CD4-positive, alpha-beta T cell treated with Interleukin-15 for 1 hour (primary cell): ENCODE measurements at regions not wholly inside any gene's neighbourhood (a gene's known extent, or its start where the extent isn't known, plus 50 kb on each side); places are given as distances from the start of the nearest gene placed in this dataset.
"Not testable (repeated sequence)": the region's sequence is repeated elsewhere in the genome, so short reads cannot be mapped to it uniquely, and the experiment has no call there.

Experiments used
- DNase-seq: peaks from one replicate; pipeline ENCODE4 v3.0.0-alpha.2; 2020

DNA sequence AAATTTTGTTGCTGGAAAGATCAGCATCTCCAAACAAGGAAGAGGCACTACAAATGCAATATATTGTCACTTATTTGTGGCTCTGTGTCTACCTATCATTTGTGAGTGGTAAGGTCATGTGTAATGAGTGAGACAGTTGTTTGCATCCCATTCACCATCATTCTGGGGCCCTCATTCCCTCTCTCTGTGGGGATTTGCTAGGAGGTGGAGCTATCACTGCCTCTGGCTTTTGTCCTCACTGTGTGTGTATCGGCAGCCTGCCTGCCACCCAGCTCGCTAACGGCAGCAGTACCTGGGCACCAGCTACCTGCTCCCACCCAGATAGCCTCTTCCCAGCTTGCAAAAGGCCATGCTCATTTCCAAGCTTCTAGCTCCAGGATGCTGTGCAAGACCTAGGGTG, 379.2 kb upstream of the ZFHX3 start:
- DNase-seq: no peak

DNA sequence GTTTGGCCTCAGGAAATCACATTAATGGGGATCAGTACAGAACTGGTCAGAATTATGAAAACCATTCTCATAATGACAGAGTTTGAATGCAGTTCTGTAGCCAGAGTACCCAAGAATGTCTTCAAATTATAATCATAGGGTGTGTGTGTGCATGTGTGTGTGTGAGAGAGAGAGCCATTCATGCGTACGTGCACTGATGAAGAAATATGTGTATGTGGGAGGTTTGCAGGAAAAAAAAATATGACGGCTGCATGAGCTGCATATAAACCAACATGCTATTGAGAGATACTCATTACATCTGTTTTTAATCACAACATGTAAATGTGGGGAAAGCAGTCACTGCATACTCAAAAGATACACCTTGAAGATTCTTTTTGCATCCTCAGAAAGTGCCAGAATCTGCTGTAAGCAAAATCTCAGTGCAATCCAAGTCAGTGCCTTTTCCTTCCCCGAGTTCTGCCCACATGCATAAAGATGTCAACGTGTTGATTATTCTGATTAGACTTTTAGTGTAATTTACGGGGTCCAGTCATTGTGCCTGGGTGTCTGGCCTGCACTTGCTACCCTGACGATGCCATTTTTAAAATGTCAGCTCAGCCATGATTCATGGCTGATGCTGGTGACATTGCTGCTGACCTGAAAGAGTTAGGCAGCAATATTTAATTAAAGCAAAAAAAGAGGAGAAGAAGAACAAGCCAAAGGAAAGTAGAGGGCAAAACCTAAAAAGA, 378.7 kb upstream of the ZFHX3 start:
- DNase-seq: no peak

DNA sequence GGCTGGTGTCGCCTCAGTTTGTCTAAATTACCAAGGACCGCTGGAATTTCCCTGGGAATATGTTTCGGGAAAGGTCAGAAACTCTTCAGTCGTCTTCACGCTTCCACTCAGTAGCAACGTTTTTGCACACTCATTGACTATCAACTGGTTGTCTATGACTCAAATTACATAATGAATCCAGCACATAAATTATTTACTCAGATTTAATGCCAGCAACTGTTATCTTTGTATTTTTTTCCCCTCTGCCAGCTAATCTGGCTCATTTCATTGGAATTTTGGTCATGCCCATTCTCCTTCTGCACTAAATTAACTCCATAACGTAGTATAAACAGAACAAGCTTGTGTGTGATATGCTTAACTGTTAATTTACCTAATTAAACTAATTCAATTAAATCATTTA, 372.7 kb upstream of the ZFHX3 start:
- no peak for DNase-seq

DNA sequence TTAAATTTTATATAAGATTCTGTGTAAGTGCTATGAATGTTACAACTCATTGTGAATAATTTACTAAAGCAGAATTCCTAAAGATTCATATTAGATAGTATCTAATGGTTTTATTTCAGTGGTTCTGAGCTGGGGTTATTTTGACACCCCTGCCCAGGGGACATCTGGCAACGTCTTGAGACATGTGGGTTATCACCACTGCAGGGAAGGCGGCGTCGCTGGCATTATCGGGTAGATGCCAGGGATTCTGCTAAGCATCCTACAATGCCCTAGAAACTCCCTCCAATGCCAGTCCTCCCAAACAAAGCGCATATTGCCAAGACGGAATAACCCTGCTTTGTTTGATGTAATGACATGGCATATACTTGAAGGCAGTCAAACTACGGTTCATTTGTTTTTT, 372.3 kb upstream of the ZFHX3 start:
- DNase-seq: no peak

DNA sequence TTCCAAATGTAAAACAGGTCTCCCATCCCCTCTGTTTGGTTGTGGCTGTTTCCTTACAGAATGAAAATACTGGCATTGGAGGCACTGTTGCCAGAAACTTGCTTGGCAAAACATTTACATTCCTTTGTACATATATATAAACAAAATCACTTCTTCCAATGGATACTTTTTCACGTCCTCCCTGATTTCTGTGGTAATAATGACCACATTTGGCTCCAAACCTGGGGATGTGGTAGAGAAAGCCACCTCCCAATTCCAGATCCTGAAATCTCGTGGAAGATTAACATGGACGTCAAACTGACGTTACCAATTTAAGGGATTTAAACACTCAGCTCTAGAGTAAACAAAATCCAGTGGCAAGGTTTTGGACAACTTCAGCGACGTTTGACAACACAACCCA, 370.8 kb upstream of the ZFHX3 start:
- no peak for DNase-seq

DNA sequence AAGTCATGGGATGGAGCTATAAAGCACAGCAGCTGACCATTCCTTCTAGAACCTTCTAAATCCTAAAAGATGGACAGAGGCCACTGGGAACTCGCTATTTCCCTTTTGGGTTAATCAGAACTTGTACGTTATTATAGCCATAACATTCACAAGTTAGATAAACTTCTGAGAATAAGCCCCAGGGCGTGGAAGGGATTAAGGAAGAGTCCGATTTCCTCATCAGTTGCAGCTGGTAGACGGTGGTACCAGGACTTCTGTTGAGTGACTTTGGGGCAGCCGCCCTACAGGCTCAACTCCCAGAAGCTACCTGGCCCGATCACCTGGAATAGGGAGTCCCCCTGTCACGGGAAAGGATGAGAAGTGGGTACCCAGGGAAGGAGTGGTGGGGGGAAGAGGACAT, 370.1 kb upstream of the ZFHX3 start:
- no peak for DNase-seq

DNA sequence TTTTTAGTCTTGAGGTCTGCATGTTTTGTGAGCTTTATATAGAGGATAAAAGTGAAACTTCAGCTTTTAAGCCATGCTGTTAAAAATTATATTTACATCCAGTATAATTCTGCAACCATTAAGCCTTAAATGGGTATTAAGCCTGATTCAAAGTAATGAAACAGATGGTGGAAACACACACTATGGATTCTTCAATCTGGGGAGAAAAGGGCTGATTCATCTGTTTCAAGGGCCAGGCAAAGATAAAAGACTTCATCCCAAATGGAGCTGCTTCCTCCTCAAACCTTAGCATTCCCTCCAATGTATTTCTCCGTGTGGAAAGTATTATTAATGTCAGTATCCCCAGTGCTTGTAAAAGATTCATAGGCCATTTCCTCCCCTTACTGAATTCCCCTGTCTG, 367.4 kb upstream of the ZFHX3 start:
- DNase-seq: no peak

DNA sequence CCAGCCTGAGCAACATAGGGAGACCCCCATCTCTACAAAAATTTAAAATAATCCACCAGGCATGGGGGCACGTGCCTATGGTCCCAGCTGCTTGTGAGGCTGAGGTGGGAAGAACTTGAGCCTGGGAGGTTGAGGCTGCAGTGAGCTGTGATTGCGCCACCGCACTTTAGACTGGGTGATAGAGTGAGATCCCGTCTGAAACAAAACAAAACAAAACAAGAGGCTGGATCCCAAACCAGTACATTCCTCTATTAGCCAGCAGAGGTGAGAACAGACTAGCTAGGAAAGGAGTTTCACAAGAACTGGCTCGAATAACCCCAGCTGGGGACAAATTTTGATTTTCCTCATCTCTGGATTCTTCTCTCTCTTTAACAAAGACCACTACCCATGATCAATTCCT, 366.7 kb upstream of the ZFHX3 start:
- DNase-seq: no peak

DNA sequence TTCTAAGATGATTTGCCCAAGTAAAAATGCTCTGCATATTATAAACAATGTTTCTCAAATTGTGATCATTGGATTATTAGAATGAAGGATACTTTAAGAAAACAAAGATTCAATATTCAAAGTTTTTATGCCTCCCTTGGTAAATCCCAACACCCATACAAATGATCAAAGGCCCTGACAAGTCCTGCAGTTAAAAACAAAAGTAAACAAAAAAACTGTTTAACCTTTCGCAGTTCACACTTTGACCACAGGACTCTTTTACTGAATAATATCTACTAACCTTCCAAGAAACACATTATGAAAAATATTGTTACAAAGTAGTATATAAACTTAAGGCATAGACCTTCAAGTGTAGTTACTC, 365.9 kb upstream of the ZFHX3 start:
- no peak for DNase-seq

DNA sequence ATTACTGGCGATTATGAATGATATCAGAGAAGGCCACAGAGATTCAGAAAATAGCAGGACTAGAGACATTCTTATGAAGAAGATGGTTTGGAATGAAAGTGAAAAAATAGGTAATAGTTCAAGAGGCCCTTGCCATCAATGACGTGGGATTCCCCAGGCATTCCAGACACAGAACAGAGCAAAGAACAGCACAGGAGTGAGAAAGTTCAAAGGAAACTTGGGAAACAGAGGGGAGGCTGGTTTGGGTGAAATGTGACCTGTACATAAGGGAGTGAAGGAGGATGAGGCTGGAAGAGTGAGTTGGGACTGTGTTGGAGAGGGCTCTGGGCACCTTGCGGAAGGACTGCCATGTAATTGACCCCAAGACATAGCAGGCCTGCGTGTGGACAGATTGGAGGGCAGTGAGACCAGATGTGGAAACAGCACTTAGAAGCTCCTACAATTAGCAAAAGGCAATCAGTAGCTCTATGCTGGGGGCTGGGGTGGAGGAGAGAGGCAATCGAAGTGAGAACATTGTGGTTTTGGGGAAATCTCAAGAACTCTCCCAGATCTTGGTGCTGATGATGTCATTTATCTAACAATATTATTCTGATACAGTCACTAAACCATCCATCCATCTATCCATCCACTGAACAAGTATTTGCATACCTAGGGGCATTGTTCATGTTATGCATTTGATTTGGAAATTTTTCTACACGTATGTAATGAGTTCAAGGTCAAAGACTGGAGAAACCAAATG, 365.3 kb upstream of the ZFHX3 start:
- no peak for DNase-seq

DNA sequence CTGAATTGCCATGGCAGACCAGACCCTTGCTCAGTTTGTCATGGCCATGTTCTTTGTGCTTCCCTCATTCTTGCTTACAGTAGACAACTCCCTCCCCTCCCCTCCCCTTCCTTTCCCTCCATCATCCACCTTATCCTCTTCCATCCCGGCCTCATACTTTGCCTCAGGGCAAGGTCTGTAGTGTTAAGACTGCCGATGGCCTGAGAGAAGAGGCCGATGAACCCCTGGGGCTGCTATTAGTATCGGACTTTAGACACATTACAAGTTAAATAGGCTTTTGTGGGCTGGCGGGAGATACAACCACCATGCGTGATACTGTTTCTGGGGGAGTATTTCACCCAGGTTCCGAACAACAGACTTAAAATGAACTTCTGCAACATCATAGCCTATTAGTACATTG, 364.5 kb upstream of the ZFHX3 start:
- DNase-seq: no peak

DNA sequence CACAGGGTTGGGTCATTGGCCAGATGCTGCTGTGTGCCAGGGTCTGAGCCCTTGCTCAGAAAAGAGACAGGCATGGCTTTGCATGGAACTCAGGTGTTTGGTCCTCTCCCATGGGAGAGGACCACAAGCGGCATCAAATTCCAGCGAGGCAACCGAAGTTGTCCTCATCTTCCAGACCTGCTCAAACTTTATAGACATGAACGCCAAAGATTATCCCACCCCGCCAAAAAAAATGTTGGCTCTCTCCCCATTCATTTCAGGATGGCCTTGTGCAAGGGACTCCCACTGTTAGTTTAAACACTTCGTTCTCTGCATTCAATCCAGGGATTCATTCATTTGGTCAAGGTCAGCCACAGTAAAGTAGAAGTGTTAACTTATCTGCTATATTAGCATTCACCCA, 360.8 kb upstream of the ZFHX3 start:
- no peak for DNase-seq

DNA sequence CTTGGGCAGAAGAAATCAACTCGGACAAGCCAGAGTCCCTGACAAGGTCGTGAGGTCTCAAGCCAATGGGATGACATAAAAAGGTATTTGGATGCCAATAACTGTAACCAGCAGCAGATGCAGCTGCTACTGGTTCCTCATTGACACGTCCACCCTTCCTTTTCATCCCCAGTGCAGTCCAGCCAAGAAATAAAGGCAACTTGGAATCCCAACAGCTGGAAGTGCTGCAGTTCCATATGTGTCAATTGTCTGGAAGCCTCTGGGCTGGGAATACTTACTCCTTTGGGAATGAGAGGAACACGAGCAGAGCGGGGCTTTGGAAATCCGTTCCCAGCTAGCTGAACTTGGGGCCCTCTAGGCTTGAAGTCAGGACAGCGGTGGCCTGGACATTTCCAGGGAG, 360.4 kb upstream of the ZFHX3 start:
- no peak for DNase-seq

DNA sequence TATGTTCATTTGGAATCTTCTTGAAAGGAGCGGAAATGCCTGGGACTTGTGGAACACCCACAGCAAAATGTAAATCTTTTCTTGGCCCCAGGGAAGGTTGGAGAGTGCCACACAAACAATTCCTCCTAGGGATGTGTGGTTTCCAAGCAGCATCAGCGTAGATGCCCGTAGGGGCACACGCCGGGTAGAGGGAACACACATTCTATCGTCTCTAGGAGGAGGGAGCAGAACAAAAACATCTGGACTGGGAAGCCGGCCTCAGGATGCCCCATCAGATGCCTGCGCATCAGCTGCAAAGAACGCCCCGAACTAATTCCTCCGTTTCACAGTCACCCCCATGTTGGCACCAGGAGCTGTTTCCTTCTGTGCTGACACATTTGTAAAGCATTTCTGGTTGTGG, 357.9 kb upstream of the ZFHX3 start:
- no peak for DNase-seq

DNA sequence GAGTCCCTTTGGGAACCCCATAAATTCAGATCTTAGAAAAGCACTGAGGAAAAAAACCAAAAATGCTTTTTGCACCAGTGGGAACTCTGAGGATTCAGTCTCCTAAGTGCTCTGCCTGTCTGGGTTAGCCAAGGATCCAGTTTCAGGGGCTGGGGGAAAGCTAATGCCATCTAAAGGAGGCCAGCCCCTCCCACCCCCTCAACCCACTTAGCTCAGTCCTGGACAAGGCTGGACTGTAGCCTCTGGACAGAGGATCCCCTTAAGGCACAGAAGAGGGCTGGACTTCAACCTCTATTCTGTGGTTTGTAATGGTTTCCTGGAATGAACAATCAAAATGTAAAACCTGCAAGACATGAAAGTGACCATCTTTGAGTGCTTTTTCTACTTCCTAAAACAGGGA, 356.1 kb upstream of the ZFHX3 start:
- DNase-seq: no peak

DNA sequence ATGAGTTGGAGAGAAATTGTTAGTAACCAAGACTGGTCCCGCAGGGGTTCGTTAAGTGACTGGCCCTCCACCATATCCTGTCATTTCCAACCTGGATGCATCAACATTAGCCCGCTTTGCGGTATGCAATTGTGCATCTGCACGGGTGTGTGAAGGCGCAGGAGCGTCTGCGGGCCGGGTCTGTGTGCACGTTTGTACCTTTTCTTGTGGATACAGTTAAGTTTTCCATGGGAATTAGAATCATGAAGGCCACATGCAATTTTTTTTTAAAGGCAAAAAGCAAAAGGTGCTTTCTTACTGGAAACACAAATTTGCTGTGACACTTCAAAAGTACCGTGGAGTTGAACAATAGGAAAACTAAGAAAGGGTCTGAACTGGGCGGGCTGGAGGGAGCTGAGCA, 355.4 kb upstream of the ZFHX3 start:
- no peak for DNase-seq

DNA sequence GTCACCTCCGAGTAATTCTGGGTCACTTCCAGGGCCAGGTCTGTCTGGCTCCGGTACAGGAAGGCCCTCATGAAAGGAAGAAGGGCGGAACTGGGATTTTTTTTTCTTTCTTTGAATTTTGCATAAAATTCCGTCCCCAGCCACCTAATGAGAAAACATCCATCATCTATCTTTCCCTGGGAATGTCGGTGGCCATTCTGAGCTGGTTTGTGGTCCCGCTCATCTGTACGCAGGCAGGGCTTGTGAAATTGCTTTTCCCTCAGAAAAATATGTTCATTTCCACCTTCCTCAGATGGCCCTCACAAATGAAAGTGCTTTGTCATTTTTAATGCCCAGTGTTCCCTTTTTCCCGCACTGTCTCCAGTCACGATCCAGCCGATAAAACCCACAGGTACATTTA, 353.0 kb upstream of the ZFHX3 start:
- no peak for DNase-seq

DNA sequence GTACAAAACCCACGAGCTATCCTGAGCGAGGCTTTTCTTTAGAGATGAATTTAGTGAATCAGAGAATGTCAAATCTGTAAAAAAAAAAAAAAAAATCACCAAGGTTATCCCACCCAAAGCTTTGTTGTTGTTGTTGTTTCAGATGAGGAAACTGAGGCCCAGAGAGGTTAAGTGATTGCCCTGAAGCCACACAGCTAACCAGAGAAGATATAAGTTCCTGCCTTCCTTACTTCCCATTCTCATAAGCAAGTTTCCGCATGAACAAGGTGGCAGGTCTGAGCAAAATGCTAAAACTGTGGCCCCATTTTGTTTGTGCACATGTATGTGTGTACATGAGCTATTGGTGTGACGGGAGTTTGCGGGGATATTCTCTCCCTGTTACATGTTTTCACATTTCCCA, 352.1 kb upstream of the ZFHX3 start:
- DNase-seq: no peak

DNA sequence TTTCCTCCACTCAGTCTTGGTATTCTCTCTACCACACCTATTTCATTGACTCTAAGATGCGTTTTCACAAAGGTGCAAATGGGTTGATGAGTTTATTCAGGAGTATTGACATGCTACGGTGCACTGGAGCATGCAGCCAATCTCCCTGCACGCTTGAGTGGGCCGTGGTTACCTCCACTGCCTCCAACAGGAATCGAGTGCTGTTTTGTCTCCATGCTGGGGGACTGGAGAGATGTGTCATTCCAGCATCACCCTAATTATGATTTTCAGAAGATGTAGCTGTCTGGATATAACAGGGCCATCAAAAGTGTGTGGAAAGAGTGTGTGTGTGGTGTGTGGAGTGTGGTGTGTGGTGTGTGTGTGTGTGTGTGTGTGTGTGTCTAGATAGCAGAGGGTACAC, 351.6 kb upstream of the ZFHX3 start:
- no peak for DNase-seq

DNA sequence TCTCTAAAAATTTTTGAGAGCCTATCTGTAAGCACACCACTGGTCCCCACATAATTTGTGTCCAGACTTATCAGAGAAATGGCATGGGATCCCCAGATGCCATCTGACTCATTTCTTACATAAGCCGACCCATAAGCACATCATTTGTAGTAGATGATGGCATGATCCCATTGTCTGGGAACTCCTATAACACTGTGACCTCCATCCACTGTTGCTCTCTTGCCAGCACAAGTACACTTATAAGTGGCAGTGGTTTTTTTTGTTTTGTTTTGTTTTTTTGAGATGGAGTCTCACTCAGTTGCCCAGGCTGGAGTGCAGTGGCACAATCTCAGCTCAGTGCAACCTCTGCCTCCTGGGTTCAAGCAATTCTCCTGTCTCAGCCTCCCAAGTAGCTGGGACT, 350.7 kb upstream of the ZFHX3 start:
- DNase-seq: not testable (repeated sequence)

DNA sequence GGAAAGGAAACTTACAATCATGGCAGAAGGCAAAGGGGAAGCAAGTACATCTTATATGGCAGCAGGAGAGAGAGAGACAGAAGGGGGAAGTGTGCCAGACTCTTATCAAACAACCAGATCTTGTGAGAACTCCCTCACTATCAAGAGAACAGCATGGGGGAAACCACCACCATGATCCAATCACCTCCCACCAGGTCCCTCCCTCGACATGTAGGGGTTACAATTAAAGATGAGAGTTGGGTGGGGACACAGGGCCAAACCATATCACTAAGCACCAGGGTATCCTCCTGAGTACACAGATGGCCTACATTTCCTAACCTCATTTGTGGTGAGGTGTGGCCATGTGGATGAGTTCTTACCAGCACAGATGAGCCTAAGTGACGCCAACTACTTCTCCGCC, 348.6 kb upstream of the ZFHX3 start:
- no peak for DNase-seq

DNA sequence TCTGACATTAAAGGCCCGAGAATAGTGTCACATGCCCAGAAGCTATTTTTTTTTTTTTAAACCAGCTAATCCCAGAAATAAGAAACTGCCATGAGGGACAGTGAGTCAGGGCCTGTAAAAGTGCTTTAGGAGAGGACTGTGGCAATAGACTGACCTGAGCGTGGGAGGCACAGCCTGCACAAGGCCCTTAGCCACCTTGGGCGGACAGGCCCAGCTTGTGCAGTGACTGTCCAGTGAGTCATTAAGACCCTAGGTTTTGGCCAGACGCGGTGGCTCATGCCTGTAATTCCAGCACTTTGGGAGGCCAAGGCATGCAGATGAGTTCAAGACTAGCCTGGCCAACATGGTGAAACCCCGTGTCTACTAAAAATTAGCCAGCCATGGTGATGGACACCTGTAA, 343.0 kb upstream of the ZFHX3 start:
- no peak for DNase-seq

DNA sequence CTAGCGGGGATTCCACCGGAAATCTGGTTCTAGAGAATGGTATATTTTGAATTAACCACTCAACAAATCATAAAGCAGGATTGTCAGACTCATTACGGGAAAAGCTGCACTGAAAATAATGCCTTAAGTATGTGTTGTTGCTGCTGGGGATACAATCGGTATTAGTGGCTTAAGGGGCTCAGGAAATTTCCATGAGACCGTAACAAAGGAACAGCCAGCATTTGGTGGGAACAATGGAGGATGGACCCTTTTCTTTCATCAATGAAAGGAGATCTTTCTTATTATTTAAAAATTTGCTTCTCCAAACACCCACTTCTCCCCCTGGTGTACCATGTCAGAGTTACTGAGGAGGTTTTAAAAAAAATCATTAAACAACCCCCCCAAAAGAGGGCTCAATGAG, 342.6 kb upstream of the ZFHX3 start:
- DNase-seq: no peak

DNA sequence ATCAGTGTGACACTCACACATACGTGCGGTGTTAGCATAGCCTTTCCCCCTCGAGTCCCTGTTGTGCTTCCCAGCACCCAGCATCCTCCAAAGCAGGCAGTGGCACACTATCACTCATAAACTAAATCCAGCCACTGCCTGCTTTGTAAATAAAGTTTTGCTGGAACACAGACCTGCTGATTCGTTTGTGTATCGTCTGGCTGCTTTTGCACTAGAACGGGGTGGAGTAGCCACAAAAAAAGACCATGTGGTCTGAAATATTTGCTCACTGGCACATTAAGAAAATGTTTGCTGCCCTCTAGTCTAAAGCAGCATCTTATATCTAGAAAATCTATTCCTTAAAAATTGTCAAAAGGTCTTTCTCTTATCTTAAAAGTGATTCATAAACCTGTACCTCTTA, 341.2 kb upstream of the ZFHX3 start:
- no peak for DNase-seq

DNA sequence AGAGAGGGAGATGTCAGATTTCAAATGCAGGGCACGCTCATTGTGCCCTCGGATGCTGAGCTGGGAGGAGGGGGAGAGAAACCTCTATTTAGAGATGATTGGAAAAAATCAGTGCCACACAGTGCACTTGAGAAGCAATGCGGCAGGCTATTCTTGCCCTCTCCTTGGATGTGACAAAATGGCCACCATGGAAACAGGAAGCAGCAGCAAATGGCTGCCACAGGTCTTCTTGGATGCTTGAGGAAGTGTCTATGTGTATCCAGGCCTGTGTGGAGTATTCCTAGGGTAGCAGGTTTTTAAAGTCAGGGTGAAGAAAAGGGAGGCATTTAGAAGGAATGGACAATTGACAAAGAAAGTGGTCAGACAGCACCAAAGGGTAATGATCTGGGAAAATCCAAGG, 340.1 kb upstream of the ZFHX3 start:
- DNase-seq: no peak
